Liver (tissue), 7 donors: ENCODE measurements at regions not wholly inside any gene's neighbourhood (a gene's known extent, or its start where the extent isn't known, plus 50 kb on each side); places are given as distances from the start of the nearest gene placed in this dataset.

Experiments
- DNase-seq: peaks from one replicate; pipeline ENCODE4 v3.0.0-alpha.2; 2017; ENCODE audit warnings: low spot score
- H3K27ac ChIP-seq, 2 donors: one replicate each; pipeline ENCODE4 v1.7.0; 2013; ENCODE audit warnings: inconsistent platforms in 2 of 2, low read length in 2 of 2, control low read depth in 1 of 2, low read depth in 1 of 2, mild to moderate bottlenecking in 1 of 2
- H3K27me3 ChIP-seq, 4 donors: one replicate each; pipeline versions ENCODE4 v1.6.1 to v1.7.0; 2013; ENCODE audit warnings: low read length in 3 of 4, inconsistent platforms in 1 of 4, mild to moderate bottlenecking in 1 of 4, moderate library complexity in 1 of 4; ENCODE audit not compliant: control insufficient read depth in 4 of 4, insufficient read depth in 4 of 4
- H3K36me3 ChIP-seq, 4 donors: one replicate each; pipeline versions ENCODE4 v1.6.1 to v1.7.0; 2013; ENCODE audit warnings: low read length in 3 of 4, mild to moderate bottlenecking in 3 of 4, low read depth in 1 of 4, moderate library complexity in 1 of 4; ENCODE audit not compliant: control insufficient read depth in 4 of 4, insufficient read depth in 3 of 4
- H3K4me1 ChIP-seq, 4 donors: one replicate each; pipeline versions ENCODE4 v1.6.1 to v1.7.0; 2013; ENCODE audit warnings: low read length in 3 of 4, mild to moderate bottlenecking in 3 of 4, moderate library complexity in 1 of 4; ENCODE audit not compliant: control insufficient read depth in 4 of 4, insufficient read depth in 4 of 4
- H3K4me3 ChIP-seq, 3 donors: one replicate each; pipeline versions ENCODE4 v1.6.1 to v1.7.0; 2013; ENCODE audit warnings: low read length in 3 of 3, control low read depth in 1 of 3, low read depth in 1 of 3, mild to moderate bottlenecking in 1 of 3
- H3K9ac ChIP-seq, 2 donors: one replicate each; pipeline ENCODE4 v1.7.0; 2013; ENCODE audit warnings: low read length in 2 of 2, mild to moderate bottlenecking in 2 of 2, moderate library complexity in 2 of 2, control low read depth in 1 of 2, low read depth in 1 of 2
- H3K9me3 ChIP-seq, 4 donors: one replicate each; pipeline versions ENCODE4 v1.6.1 to v1.7.0; 2013; ENCODE audit warnings: low read length in 3 of 4; ENCODE audit not compliant: control insufficient read depth in 4 of 4
- GABPA ChIP-seq, 2 donors: IDR thresholded peaks in 1 of 2; conservative IDR thresholded peaks in 1 of 2; 2 replicates each; pipeline ENCODE4 v1.6.1; 2016; ENCODE audit warnings: antibody characterized with exemption in 2 of 2, mild to moderate bottlenecking in 1 of 2, moderate library complexity in 1 of 2
- HNF4A ChIP-seq, 2 donors: conservative IDR thresholded peaks; 2 replicates each; pipeline ENCODE4 v1.6.1; 2016; ENCODE audit warnings: antibody characterized with exemption in 2 of 2, mild to moderate bottlenecking in 2 of 2
- JUND ChIP-seq, 2 donors: IDR thresholded peaks; 2 replicates each; pipeline ENCODE4 v1.6.1; 2016; ENCODE audit warnings: antibody characterized with exemption in 2 of 2
- NR2F2 ChIP-seq: IDR thresholded peaks from 2 replicates; pipeline ENCODE4 v1.6.1; 2016; ENCODE audit warnings: antibody characterized with exemption
- RXRA ChIP-seq, 2 donors: IDR thresholded peaks; 2 replicates each; pipeline ENCODE4 v1.6.1; 2017 to 2018; ENCODE audit warnings: antibody characterized with exemption in 2 of 2, mild to moderate bottlenecking in 1 of 2
- SP1 ChIP-seq: IDR thresholded peaks from 2 replicates; pipeline ENCODE4 v1.6.1; 2018; ENCODE audit warnings: antibody characterized with exemption, mild to moderate bottlenecking
- ZBTB33 ChIP-seq: IDR thresholded peaks from 2 replicates; pipeline ENCODE4 v1.6.1; 2016; ENCODE audit warnings: antibody characterized with exemption
- WGBS: extraction: QIAGEN DNeasy Blood & Tissue Kit; methylation state at CpG from one replicate; pipeline ENCODE4 v1.1.7; 2013; 5-methylcytosine and 5-hydroxymethylcytosine counted together
- TF ChIP-seq, protein P1 (sequence below): IDR thresholded peaks from 2 replicates; pipeline ENCODE4 v1.6.1; 2016; ENCODE audit warnings: antibody characterized with exemption, mild to moderate bottlenecking
- TF ChIP-seq, protein P2 (sequence below): IDR thresholded peaks from 2 replicates; pipeline ENCODE4 v1.6.1; 2016; ENCODE audit warnings: antibody characterized with exemption
- donor health status: healthy.
- donor health status: healthy.
- donor health status: healthy.
- donor health status: healthy.

GRCh38 chr5:3323144-3323543, 272.5 kb upstream of the IRX1 start:
- no peak for DNase-seq
- no peak for TF ChIP-seq RXRA (IDR thresholded peaks at IDR 0.05)
- TF ChIP-seq NR2F2, result no peak
- no peak for TF ChIP-seq JUND (IDR thresholded peaks at IDR 0.05)
- Histone ChIP-seq H3K27ac (no peak overlapping the region), H3K27me3 (no peaks in the 10 kb centered on the region), H3K36me3 (no peaks in the 10 kb centered on the region), H3K4me3 (no peak overlapping the region), H3K9me3 (peaks cover 0 to 3% (median 0%) of the 10 kb centered on the region in 4 donors), H3K9ac (no peak overlapping the region), H3K4me1 (no peaks in the 10 kb centered on the region)
- 92% methylated on average over 3 of the region's 3 CpGs for WGBS

DNA sequence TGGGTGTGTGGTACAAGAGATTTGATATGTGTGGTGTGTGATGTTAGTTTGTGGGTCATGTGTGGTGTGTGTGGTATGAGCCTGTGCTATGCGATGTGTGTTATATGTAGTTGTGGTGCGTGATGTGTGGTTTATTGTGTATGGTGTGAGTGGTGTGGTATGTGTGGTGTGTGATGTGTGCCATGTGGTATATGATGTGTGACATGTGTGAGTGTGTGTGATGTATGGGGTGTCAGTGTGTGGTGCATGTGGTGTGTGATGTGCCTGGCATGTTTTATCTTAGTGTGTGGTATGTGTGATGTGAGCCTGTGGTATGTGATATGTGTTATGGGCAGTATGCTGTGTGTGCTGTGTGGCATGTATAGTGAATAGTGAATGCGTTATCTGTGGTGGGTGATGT, 273.0 kb upstream of the IRX1 start:
- DNase-seq, result no peak
- peaks cover 0 to 3% (median 0%) of the 10 kb centered on the region in 4 donors for H3K9me3 ChIP-seq
- no peak for TF ChIP-seq GABPA (IDR thresholded peaks at IDR 0.05 in 1 of 2, conservative IDR thresholded peaks at IDR 0.05 in 1 of 2)
- TF ChIP-seq ZBTB33, result no peak
- TF ChIP-seq, protein P1, sequence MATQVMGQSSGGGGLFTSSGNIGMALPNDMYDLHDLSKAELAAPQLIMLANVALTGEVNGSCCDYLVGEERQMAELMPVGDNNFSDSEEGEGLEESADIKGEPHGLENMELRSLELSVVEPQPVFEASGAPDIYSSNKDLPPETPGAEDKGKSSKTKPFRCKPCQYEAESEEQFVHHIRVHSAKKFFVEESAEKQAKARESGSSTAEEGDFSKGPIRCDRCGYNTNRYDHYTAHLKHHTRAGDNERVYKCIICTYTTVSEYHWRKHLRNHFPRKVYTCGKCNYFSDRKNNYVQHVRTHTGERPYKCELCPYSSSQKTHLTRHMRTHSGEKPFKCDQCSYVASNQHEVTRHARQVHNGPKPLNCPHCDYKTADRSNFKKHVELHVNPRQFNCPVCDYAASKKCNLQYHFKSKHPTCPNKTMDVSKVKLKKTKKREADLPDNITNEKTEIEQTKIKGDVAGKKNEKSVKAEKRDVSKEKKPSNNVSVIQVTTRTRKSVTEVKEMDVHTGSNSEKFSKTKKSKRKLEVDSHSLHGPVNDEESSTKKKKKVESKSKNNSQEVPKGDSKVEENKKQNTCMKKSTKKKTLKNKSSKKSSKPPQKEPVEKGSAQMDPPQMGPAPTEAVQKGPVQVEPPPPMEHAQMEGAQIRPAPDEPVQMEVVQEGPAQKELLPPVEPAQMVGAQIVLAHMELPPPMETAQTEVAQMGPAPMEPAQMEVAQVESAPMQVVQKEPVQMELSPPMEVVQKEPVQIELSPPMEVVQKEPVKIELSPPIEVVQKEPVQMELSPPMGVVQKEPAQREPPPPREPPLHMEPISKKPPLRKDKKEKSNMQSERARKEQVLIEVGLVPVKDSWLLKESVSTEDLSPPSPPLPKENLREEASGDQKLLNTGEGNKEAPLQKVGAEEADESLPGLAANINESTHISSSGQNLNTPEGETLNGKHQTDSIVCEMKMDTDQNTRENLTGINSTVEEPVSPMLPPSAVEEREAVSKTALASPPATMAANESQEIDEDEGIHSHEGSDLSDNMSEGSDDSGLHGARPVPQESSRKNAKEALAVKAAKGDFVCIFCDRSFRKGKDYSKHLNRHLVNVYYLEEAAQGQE, result no peak
- no peak for TF ChIP-seq HNF4A (conservative IDR thresholded peaks at IDR 0.05)
- no peak for TF ChIP-seq JUND (IDR thresholded peaks at IDR 0.05)
- no peak overlapping the region for H3K27ac ChIP-seq
- H3K27me3 ChIP-seq, result no peaks in the 10 kb centered on the region
- no peak overlapping the region for H3K4me3 ChIP-seq
- 95% methylated on average over 3 of the region's 3 CpGs for WGBS
- H3K9ac ChIP-seq, result no peak overlapping the region
- H3K36me3 ChIP-seq, result no peaks in the 10 kb centered on the region
- no peaks in the 10 kb centered on the region for H3K4me1 ChIP-seq

DNA sequence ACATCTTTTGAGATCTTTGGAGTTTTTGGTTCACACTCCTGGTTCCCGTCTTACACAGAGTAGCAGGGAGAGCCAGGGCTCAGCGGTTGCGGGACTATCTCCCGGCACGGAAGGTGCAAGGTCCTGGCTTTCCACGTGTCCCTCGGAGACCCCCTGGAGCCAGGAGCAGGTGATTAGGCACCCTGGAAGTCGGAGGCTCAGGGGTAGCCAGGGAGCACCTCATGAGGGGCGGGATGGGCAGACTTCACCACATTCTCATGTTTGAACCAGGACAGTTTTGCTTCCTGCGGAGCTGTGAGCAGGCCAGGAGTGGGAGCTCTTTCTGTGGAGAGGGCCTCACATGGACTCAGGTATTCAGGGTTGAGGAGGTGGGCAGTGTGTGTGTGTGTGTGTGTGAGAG, 273.7 kb upstream of the IRX1 start:
- Histone ChIP-seq H3K36me3 (no peaks in the 10 kb centered on the region), H3K27ac (no peak overlapping the region), H3K9me3 (peaks cover 0 to 2% (median 0%) of the 10 kb centered on the region in 4 donors), H3K27me3 (no peaks in the 10 kb centered on the region), H3K4me3 (no peak overlapping the region), H3K9ac (no peak overlapping the region), H3K4me1 (no peaks in the 10 kb centered on the region)
- whole genome bisulfite sequencing, result 86% methylated on average over 10 of the region's 10 CpGs
- DNase-seq, result no peak
- no peak for TF ChIP-seq SP1
- TF ChIP-seq, protein P2, sequence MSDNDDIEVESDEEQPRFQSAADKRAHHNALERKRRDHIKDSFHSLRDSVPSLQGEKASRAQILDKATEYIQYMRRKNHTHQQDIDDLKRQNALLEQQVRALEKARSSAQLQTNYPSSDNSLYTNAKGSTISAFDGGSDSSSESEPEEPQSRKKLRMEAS, result no peak
